OCI-LY3 (cell line): ENCODE measurements at regions not wholly inside any gene's neighbourhood (a gene's known extent, or its start where the extent isn't known, plus 50 kb on each side); places are given as distances from the start of the nearest gene placed in this dataset.

Experiments
- EZH2phosphoT487 ChIP-seq: fragments of 200-600 bp; shearing (Covaris generic); IDR thresholded peaks from 2 replicates; pipeline ENCODE4 v1.6.1; 2018; ENCODE audit warnings: antibody characterized with exemption, mixed run types, low read depth
- TF ChIP-seq, protein P1 (sequence below): fragments of 200-600, 300-600 bp; sonication (generic); IDR thresholded peaks from 2 replicates; pipeline ENCODE4 v1.5.1; 2014; ENCODE audit warnings: antibody characterized with exemption, low read length, low read depth

- TF ChIP-seq, protein P1, sequence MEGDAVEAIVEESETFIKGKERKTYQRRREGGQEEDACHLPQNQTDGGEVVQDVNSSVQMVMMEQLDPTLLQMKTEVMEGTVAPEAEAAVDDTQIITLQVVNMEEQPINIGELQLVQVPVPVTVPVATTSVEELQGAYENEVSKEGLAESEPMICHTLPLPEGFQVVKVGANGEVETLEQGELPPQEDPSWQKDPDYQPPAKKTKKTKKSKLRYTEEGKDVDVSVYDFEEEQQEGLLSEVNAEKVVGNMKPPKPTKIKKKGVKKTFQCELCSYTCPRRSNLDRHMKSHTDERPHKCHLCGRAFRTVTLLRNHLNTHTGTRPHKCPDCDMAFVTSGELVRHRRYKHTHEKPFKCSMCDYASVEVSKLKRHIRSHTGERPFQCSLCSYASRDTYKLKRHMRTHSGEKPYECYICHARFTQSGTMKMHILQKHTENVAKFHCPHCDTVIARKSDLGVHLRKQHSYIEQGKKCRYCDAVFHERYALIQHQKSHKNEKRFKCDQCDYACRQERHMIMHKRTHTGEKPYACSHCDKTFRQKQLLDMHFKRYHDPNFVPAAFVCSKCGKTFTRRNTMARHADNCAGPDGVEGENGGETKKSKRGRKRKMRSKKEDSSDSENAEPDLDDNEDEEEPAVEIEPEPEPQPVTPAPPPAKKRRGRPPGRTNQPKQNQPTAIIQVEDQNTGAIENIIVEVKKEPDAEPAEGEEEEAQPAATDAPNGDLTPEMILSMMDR: no peak
- TF ChIP-seq EZH2phosphoT487: no peak
These were observed 699.0 kb downstream of the BRINP1 start for GRCh38 chr9:118670011-118670953.
